ENCODE measurements at regions not wholly inside any gene's neighbourhood (a gene's known extent, or its start where the extent isn't known, plus 50 kb on each side); places are given as distances from the start of the nearest gene placed in this dataset.

DNA sequence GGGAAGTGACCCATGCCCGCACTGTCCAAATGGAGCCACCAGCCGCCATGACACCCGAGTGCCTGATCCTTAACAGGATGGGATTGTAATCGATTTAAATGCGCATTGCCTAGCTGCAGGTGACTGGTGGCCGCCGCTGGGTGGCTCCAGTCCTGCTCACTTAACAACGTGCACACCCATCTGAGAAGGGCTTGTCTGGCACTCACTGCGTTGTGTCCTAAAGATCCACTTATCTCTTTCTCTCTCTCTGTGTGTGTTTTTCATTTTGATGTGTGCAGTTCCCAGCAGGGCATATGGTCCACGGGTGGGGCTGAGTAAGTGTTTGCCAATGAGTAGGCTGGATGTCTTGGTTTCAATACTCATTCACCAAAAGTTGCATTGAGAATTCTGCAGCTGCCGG lies 80.6 kb downstream of the IRF8 start:
- TF ChIP-seq CTCF (IDR thresholded peaks at IDR 0.05; ENCODE audit: extremely low read depth in 1 of 2, insufficient read depth in 1 of 2, low read depth in 1 of 2, low read length in 2 of 2), result no peak
- TF ChIP-seq POLR2A (IDR thresholded peaks at IDR 0.05; ENCODE audit: low read depth, low read length), result no peak
- TF ChIP-seq POLR2AphosphoS5 (IDR thresholded peaks at IDR 0.05; ENCODE audit: insufficient read depth, low read depth, low read length), result no peak
- TF ChIP-seq EZH2 (IDR thresholded peaks at IDR 0.05; ENCODE audit: borderline replicate concordance, low read depth, low read length, severe bottlenecking), result no peak
- no peak for TF ChIP-seq JUN (IDR thresholded peaks at IDR 0.05; ENCODE audit: borderline replicate concordance, insufficient read depth, insufficient read length, low read depth)
- TF ChIP-seq, protein P1, sequence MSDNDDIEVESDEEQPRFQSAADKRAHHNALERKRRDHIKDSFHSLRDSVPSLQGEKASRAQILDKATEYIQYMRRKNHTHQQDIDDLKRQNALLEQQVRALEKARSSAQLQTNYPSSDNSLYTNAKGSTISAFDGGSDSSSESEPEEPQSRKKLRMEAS (IDR thresholded peaks at IDR 0.05; ENCODE audit: insufficient read depth, insufficient read length), result no peak

Measured in endothelial cell of umbilical vein (primary cell).